Inferior parietal cortex (tissue), 1 donor: ENCODE measurements at regions not wholly inside any gene's neighbourhood (a gene's known extent, or its start where the extent isn't known, plus 50 kb on each side); places are given as distances from the start of the nearest gene placed in this dataset.
"Not testable (repeated sequence)": the region's sequence is repeated elsewhere in the genome, so short reads cannot be mapped to it uniquely, and the experiment has no call there.

ENCODE experiments used
- DNase-seq: peaks from one replicate; pipeline ENCODE4 v3.0.0-alpha.2; 2016; ENCODE audit errors: extremely low spot score

DNA sequence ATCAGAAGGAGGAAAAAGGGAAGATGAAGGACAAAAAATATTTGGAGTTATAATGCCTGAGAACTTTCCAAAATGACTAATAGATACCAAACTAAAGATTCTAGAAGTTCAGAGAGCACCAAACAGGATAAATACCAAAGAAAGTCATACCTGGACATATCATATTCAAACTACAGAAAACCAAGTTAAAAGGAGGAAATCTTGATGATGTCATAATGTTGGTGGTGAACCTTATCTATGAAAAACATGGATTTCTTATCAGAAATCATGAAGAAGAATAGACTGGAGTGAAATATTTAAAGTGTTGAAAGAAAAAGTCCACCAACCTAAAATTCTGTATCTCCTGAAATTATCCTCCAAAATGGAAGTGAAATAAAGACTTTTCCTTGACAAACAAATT is 389.2 kb downstream of the JRKL start:
- no peak for DNase-seq

GRCh38 chr11:96781082-96781481 is 391.3 kb downstream of the JRKL start:
- DNase-seq, result no peak

GRCh38 chr11:96782632-96783031 is 392.8 kb downstream of the JRKL start:
- DNase-seq, result no peak

DNA sequence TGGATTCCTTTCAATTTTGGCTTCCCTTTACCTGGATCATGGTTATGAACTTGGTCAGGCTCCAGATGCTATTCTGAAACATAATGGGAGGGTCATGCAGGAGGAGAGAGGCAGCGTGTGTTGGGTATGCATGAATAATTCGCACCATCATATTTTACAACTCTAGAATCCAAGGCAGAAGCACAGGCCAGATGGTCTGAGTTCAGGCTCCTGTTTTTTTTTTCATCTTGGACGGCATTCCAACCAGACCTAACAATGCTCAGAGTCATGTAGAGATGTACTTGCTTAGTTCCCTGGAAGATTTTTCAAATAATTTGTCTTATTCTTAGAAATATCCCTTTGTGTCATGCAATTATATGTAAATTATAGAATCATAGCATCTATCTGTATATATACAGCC is 393.5 kb downstream of the JRKL start:
- DNase-seq, result no peak

- no peak for DNase-seq
These were observed 395.3 kb downstream of the JRKL start for GRCh38 chr11:96785073-96785472.

GRCh38 chr11:96794152-96794551 is 404.3 kb downstream of the JRKL start:
- no peak for DNase-seq

GRCh38 chr11:96798445-96798844 is 408.6 kb downstream of the JRKL start:
- DNase-seq, result no peak

- DNase-seq, result no peak
These were observed 425.4 kb downstream of the JRKL start for GRCh38 chr11:96815236-96815635.

- peak; percentile 10 for DNase-seq
These were observed 427.9 kb downstream of the JRKL start for GRCh38 chr11:96817482-96818399.

GRCh38 chr11:96827164-96827563 is 437.4 kb downstream of the JRKL start:
- DNase-seq, result peak; percentile 47

GRCh38 chr11:96841792-96842191 is 452.0 kb downstream of the JRKL start:
- no peak for DNase-seq

DNA sequence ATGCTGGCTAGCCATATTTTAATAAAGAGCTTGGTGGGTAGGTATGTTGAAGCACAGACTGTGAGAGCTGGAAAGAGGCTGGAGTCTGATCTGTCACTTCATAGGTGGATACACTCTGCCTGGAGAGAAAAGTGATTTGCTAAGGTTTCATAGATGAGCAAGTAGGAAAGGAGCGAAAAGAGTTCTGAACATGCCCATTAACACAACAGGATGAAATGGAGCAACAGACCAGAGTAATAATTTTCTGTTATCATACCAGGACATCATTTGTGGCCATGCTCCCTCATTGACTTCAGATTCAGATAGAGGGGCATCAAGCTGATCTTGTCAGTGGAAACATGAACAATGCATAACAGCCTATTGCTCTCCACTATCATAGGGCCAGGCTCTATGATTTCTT is 452.9 kb downstream of the JRKL start:
- DNase-seq, result no peak

- no peak for DNase-seq
These were observed 464.6 kb downstream of the JRKL start for GRCh38 chr11:96854425-96854824.

DNA sequence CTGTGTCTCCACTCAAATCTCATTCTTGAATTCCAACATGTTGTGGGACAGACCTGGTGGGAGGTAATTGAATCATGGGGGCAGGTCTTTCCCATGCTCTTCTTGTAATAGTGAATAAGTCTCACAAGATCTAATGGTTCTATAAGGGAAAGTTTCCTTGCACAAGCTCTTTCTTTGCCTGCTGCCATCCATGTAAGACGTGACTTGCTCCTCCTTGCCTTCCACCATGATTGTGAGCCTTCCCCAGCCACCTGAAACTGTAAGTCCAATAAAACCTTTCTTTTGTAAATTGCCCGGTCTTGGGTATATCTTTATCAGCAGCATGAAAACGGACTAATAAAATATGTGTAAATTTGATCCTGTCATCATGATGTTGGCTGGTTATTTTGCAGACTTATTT is 471.9 kb downstream of the JRKL start:
- DNase-seq, result not testable (repeated sequence)

DNA sequence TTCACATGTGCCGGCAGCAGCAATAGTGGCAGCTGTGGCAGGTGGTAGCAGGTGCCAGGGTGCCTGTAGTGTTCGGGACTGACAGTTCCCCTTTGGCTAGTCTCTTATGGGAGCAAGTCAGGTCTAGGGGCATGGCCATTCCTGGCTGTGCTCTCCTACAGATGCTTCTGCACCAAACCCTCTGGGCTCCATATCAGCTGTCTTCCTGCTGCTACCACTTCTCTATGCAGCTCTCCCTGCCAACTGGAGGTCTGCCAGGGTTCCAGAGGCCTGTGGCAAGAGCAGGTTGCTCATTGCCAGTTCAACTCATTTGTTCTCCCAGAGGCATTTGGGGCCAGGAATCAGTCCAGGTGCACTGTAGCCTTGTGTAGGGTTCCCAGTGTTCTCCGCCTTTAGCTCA is 473.7 kb downstream of the JRKL start:
- DNase-seq, result no peak

- no peak for DNase-seq
These were observed 475.2 kb downstream of the JRKL start for GRCh38 chr11:96865020-96865419.

GRCh38 chr11:96869207-96869606 is 479.4 kb downstream of the JRKL start:
- no peak for DNase-seq

- DNase-seq, result peak; percentile 9
These were observed 485.9 kb downstream of the JRKL start for GRCh38 chr11:96875712-96876111.

DNA sequence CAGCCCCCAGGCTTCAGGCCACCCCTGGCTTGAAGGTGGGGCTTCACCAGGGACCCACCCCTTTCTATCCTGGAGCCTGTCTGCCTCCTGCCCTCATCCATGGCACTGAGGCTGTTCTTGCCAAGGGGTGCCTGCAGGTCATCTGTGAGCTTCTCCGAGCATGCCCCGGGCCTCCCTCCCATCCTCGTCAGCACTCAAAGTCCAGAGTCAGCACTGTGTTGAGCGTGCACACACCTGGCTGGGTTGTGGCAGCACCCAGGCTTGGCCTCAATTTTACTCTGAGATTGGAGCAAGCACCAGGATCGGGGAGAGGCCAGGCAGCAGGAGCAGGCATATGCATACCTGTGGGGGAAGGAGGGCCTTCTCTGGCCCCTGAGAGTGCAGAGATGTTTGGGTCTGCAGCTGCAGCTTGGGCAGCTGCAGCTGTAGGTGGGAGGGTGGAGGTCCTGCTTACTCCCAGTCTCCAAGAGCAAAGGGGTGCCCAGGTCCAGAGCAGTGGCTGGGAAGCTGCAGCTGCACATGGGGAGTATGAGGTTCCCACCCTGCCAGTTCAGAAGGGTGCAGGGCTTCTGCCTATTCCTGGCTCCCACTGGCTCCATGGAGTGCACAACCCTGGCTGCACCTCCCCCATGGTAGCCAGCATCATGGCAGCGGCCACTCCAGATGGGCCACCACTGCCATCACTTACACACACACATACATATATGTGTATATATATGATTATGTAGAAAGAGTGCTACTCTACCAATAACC is 488.7 kb downstream of the JRKL start:
- no peak for DNase-seq

DNA sequence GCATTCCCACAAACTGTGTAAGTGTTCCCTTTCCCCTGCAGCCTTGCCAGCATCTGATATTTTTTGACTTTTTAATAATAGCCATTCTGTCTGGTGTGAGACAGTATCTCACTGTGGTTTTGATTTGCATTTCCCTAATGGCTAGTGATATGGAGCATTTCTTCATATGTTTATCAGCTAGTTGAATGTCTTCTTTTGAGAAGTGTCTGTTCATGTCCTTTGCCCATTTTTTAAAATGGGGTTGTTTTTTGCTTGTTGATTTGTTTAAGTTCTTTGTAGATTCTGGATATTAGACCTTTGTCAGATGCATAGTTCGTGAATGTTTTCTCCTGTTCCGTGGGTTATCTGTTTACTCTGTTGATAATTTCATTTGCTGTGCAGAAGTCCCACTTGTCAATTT is 492.8 kb downstream of the JRKL start:
- DNase-seq, result not testable (repeated sequence)

DNA sequence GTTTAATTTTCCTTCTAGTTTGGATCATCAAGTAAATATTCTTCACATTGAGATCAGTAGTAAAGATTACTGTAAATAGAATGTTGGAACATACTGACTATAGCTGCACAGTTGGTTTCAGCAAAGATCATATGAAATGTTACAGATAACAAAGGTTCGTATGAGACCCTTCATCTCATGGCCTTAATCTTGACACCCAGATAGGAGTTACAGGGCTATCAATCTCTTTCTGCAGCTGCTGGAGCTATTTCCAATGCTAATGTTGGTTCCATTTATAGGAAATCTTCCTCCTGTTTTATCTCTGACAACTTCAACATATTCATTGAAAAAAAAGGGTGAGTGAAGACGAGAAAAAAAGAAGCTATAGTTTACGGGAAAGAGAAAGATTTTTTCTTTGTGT is 495.6 kb downstream of the JRKL start:
- no peak for DNase-seq

DNA sequence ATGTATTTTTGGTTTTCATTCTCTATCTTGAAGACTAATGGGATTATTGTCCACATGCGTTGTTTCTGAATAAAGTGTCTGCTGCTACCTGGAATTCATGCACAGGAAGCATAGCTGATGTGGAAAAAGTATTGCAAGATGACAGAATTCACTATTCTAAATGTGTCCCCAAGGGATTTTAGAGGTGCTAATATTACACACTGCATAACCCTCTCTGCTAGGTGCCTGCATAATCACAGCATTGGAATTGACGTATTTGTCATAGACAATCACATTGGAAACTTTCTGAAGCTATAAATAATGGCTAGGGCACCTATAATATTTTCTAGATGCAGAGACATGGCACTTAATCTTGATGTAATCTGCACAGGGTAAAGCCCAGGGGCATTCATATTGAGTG is 496.1 kb downstream of the JRKL start:
- no peak for DNase-seq

- no peak for DNase-seq
These were observed 504.2 kb downstream of the JRKL start for GRCh38 chr11:96893988-96894387.
